HG02571 (cell line): ENCODE measurements at regions not wholly inside any gene's neighbourhood (a gene's known extent, or its start where the extent isn't known, plus 50 kb on each side); places are given as distances from the start of the nearest gene placed in this dataset.
"Not testable (repeated sequence)": the region's sequence is repeated elsewhere in the genome, so short reads cannot be mapped to it uniquely, and the experiment has no call there.

Experiments used
- ATAC-seq: cut with Tn5 transposase; IDR thresholded peaks from one replicate; pipeline ENCODE4 v1.9.1; 2021; ENCODE audit warnings: mild to moderate bottlenecking, moderate library complexity; ENCODE audit not compliant: unreplicated experiment

GRCh38 chr7:96921771-96922170 is 83.6 kb upstream of the DLX6 start:
- no peak for ATAC-seq

GRCh38 chr7:96923345-96923744 is 82.0 kb upstream of the DLX6 start:
- ATAC-seq = not testable (repeated sequence)

GRCh38 chr7:96927131-96927530 is 78.2 kb upstream of the DLX6 start:
- ATAC-seq = no peak

DNA sequence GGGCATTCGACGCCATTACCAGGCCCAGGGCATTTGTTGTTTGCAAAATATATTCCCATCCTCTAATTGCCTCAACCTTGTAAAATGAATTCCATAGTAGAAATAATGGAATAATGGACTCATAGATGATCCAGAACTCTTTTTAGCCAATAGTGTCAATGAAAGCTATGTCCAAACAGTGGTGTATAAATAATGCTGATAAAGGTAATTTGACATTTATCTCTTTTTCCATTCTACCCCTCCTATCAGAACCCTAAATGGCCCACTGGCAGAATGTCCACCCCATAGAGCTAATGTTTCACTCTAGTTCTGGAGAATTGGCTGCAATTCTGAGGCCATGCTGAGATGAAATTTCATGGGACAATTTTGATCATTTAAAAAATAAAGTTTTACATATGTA is 76.4 kb upstream of the DLX6 start:
- ATAC-seq = no peak

DNA sequence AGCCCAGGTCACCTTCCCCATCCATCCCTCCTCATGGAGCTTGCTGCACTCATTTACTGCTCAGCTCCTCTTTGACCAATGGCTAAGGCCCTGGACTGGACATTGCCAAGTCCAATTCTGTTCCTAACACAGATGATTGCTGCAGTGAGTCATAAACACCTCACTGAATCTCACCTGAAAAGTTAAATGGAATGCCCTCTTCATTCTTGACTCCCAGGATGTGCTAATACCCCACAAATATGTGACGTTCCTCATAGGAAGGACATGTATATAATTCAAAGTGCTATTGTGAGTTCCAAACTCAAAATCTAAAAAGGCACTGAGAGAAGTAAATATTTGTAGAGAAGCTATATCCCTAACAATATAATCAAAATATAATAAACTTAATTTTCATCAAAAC is 73.5 kb upstream of the DLX6 start:
- no peak for ATAC-seq

GRCh38 chr7:96933067-96933645 is 72.2 kb upstream of the DLX6 start:
- no peak for ATAC-seq

- ATAC-seq = no peak
Measured at GRCh38 chr7:96936621-96937020, 68.7 kb upstream of the DLX6 start.

GRCh38 chr7:96942112-96942511 is 63.2 kb upstream of the DLX6 start:
- ATAC-seq = no peak

DNA sequence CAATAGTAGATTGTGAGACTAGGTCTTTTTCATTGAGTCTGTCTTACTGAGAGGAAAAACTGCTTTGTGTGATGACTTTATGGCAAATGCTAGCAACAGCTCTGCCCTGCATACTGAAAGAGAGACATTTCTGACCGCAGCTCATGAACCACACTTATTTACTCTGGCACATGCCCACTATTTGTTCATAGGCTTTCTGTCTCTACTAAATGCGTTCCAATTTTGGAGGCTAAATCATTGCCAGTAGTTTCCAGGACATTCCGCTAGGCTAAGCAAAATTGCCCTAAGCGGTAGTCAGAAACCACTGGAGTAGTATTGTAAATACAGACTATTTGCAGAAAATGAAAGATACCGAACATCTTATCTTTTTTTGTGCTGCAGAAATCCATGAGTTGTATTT is 55.6 kb upstream of the DLX6 start:
- ATAC-seq = no peak

GRCh38 chr7:96952974-96953391 is 52.4 kb upstream of the DLX6 start:
- ATAC-seq = no peak

- no peak for ATAC-seq
Measured at GRCh38 chr7:96953676-96954513, 51.5 kb upstream of the DLX6 start.
